AG04450 (cell line): ENCODE measurements at regions not wholly inside any gene's neighbourhood (a gene's known extent, or its start where the extent isn't known, plus 50 kb on each side); places are given as distances from the start of the nearest gene placed in this dataset.

Experiments used
- CTCF ChIA-PET: fragments of 300-600, 350-600 bp; formaldehyde crosslinking; extraction: SDS; loops from one replicate; lab custom pipeline; 2022; ENCODE audit warnings: antibody characterized with exemption, inconsistent platforms; lab: Charles Lee
- POLR2A ChIA-PET: fragments of 350-600 bp; formaldehyde crosslinking; extraction: SDS; loops from one replicate; lab custom pipeline; 2021; ENCODE audit warnings: antibody characterized with exemption, inconsistent platforms; lab: Yijun Ruan, JAX
- DNase-seq: peaks from one replicate; pipeline ENCODE4 v3.0.0-alpha.2; 2011; ENCODE audit warnings: low read depth, low spot score
- H3K27ac ChIP-seq: one replicate; pipeline ENCODE4 v1.5.1; 2012; ENCODE audit warnings: low read depth, low read length, control low read depth
- H3K27me3 ChIP-seq: one replicate; pipeline ENCODE4 v1.6.0; 2012; ENCODE audit warnings: low read length; ENCODE audit not compliant: control insufficient read depth, insufficient read depth
- H3K4me3 ChIP-seq: 2 replicates; pipeline ENCODE4 v1.5.1; 2011; ENCODE audit warnings: mild to moderate bottlenecking, low read depth, low read length, control low read depth
- H3K9me3 ChIP-seq: 2 replicates; pipeline ENCODE4 v1.5.1; 2012; ENCODE audit warnings: low read length; ENCODE audit not compliant: control insufficient read depth, insufficient read depth
- TF ChIP-seq, protein P1 (sequence below): IDR thresholded peaks from 2 replicates; pipeline ENCODE4 v1.5.1; 2011; ENCODE audit warnings: low read depth, low read length, control low read depth, inconsistent platforms

DNA sequence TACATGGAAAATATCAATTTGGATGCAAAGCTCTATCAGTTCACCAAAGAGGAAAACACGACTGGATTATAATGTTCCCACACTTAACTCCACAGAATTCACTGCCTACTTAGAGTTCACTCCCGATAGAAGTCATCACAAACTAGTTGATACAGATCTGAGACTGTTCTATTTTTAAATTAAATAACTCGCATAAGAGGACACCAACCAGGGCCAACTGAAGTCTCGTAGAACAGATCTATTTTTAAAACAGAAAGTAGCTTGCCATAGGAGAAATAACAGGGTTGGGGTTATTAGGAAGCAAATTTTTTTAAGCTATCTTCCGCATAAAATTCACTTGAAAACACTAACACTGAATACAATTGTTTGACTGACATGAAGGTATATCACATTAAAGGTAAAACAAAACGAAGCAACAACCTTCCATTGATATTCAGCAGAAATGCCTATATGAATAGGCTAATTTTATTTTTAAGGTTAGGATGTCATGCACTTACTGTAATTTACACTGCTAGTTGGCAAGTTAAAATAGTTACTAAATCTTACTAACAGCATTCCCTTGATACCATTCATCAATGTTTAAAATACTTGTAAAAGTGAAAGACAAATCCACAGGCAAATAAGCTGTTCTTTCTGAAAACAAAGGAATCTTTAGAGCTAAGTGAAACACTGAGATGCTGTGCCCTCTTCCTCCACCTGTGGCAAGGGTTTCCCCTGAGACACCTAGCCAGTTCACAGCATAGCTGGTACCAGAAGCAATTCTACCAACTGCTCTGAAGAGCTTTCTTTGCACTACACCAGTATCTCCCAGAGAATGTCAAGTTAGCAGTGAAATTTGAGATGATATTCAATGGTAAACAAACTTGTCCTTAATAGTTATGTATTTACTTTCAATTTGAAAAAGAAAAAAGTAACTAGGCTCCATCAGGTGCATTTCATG, 186.7 kb upstream of the ANK3 start:
- DNase-seq, result no peak
- Histone ChIP-seq H3K4me3 (no peak overlapping the region), H3K27me3 (no peaks in the 10 kb centered on the region), H3K27ac (no peak overlapping the region), H3K9me3 (no peaks in the 10 kb centered on the region)
- TF ChIP-seq, protein P1, sequence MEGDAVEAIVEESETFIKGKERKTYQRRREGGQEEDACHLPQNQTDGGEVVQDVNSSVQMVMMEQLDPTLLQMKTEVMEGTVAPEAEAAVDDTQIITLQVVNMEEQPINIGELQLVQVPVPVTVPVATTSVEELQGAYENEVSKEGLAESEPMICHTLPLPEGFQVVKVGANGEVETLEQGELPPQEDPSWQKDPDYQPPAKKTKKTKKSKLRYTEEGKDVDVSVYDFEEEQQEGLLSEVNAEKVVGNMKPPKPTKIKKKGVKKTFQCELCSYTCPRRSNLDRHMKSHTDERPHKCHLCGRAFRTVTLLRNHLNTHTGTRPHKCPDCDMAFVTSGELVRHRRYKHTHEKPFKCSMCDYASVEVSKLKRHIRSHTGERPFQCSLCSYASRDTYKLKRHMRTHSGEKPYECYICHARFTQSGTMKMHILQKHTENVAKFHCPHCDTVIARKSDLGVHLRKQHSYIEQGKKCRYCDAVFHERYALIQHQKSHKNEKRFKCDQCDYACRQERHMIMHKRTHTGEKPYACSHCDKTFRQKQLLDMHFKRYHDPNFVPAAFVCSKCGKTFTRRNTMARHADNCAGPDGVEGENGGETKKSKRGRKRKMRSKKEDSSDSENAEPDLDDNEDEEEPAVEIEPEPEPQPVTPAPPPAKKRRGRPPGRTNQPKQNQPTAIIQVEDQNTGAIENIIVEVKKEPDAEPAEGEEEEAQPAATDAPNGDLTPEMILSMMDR, result no peak
- CTCF ChIA-PET, result interaction anchor here (0.7 to 1.3 kb wide), 2 partner anchors 17 to 70 kb away, joined by 3 to 4 read pairs; no protein-coding TSS in a partner anchor
- POLR2A ChIA-PET, result no interaction called here

DNA sequence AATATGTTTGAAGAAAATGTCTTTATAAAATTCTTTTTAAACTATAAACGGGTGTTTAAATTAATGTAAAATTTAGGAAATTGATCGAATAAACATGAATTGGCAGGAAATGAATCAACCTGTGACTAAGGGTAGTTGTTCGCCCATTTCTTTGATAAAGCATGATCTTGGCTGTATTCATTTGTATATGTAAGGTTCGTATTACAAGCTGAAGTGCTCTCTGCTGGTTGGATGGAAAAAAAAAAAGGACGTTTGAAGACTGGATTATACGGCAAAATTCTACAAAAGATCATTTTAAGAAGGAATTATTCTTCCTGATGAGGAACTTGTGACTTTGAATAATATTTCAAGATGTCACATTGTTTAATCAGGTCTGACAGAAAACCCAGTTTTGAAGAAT, 185.4 kb upstream of the ANK3 start:
- DNase-seq, result no peak
- POLR2A ChIA-PET, result no interaction called here
- CTCF ChIA-PET, result no interaction called here
- Histone ChIP-seq H3K27ac (no peak overlapping the region), H3K9me3 (no peaks in the 10 kb centered on the region), H3K27me3 (no peaks in the 10 kb centered on the region), H3K4me3 (no peak overlapping the region)
- TF ChIP-seq, protein P1, result no peak

DNA sequence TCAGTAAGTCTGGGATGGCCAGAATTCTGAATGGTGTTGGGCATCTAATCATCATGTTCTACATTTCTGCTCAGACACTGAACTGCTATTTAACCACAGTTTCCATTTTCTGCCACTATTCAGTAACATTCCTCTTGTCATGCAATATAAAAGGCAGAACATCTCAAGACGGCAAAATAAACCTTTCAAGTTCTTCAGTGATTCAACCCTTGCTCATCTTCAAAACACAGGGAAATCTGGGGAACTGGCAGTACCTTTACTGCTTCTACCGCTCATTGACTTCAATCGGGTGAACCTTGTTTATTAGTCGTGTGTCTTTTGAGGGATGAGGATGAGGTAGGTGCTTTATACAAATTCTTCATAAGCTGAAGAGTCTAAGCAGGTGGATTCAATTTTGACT, 184.7 kb upstream of the ANK3 start:
- Histone ChIP-seq H3K27ac (no peak overlapping the region), H3K4me3 (no peak overlapping the region), H3K27me3 (no peaks in the 10 kb centered on the region), H3K9me3 (no peaks in the 10 kb centered on the region)
- no peak for DNase-seq
- ChIA-PET CTCF (no interaction called here), POLR2A (no interaction called here)
- TF ChIP-seq, protein P1, result no peak

DNA sequence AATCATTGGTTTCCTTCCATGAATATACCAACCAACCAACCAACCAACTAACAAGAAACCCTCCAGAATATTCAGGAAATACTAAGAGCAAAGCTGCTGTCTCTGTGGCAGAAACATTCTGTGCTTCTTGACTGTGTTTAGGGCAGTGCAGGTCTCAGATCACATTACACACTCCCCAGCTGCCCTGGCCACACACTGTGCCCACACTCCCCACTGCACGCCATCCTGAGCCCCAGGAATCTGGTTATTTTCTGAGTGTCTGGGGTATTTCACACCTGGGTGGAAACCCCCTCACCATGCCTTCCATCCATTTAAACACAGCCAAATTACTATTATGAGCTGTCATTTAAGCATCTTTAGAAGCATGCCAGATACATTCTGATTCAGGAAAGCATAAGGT, 183.7 kb upstream of the ANK3 start:
- Histone ChIP-seq H3K27ac (no peak overlapping the region), H3K4me3 (no peak overlapping the region), H3K27me3 (no peaks in the 10 kb centered on the region), H3K9me3 (no peaks in the 10 kb centered on the region)
- no peak for DNase-seq
- ChIA-PET CTCF (interaction anchor here (1.0 kb wide), 2 partner anchors 76 to 132 kb away, joined by 3 read pairs; no protein-coding TSS in a partner anchor), POLR2A (no interaction called here)
- TF ChIP-seq, protein P1, result no peak
